ENCODE measurements at regions not wholly inside any gene's neighbourhood (a gene's known extent, or its start where the extent isn't known, plus 50 kb on each side); places are given as distances from the start of the nearest gene placed in this dataset.

DNA sequence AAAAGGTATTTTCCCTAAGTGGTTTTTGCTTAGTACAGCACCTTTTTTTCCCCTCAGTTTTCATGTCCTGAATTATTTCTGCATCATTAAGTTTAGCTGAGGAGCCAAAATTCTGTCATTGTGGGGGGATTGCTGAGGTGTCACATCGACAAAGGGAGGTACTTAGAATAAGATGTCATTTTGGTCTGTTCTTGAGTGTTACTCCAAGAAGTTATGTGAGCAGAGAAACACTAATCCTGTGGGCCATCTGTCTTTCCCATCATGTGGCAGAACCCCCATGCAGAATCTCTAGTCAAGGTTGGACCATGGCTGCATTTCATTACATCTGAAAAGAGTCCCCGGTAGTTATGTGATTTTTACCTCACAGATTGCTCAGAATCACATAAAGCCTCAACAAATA is 167.8 kb upstream of the CENPW start:
- TF ChIP-seq POLR2A (IDR thresholded peaks at IDR 0.05) = no peak
- TF ChIP-seq, protein P1, sequence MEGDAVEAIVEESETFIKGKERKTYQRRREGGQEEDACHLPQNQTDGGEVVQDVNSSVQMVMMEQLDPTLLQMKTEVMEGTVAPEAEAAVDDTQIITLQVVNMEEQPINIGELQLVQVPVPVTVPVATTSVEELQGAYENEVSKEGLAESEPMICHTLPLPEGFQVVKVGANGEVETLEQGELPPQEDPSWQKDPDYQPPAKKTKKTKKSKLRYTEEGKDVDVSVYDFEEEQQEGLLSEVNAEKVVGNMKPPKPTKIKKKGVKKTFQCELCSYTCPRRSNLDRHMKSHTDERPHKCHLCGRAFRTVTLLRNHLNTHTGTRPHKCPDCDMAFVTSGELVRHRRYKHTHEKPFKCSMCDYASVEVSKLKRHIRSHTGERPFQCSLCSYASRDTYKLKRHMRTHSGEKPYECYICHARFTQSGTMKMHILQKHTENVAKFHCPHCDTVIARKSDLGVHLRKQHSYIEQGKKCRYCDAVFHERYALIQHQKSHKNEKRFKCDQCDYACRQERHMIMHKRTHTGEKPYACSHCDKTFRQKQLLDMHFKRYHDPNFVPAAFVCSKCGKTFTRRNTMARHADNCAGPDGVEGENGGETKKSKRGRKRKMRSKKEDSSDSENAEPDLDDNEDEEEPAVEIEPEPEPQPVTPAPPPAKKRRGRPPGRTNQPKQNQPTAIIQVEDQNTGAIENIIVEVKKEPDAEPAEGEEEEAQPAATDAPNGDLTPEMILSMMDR (IDR thresholded peaks at IDR 0.05) = no peak

Measured in body of pancreas (tissue), 4 donors.